ENCODE measurements at regions not wholly inside any gene's neighbourhood (a gene's known extent, or its start where the extent isn't known, plus 50 kb on each side); places are given as distances from the start of the nearest gene placed in this dataset.
"Not testable (repeated sequence)": the region's sequence is repeated elsewhere in the genome, so short reads cannot be mapped to it uniquely, and the experiment has no call there.

- DNase-seq, result not testable (repeated sequence)
Measured at GRCh38 chr16:21487956-21488355, 111.4 kb upstream of the METTL9 start.

GRCh38 chr16:21499046-21499445, 100.3 kb upstream of the METTL9 start:
- not testable (repeated sequence) for DNase-seq

- peak; percentile 71 for DNase-seq
Measured at GRCh38 chr16:21501223-21501868, 98.0 kb upstream of the METTL9 start.

- peak; percentile 96 for DNase-seq
Measured at GRCh38 chr16:21501869-21502667, 97.3 kb upstream of the METTL9 start.

- not testable (repeated sequence) for DNase-seq
Measured at GRCh38 chr16:21503574-21503920, 95.8 kb upstream of the METTL9 start.

GRCh38 chr16:21503941-21504832, 95.2 kb upstream of the METTL9 start:
- DNase-seq, result not testable (repeated sequence)

GRCh38 chr16:21505751-21506520, 93.4 kb upstream of the METTL9 start:
- not testable (repeated sequence) for DNase-seq

- not testable (repeated sequence) for DNase-seq
Measured at GRCh38 chr16:21506857-21507456, 92.4 kb upstream of the METTL9 start.

- DNase-seq, result not testable (repeated sequence)
Measured at GRCh38 chr16:21507631-21508305, 91.6 kb upstream of the METTL9 start.

GRCh38 chr16:21508661-21509436, 90.5 kb upstream of the METTL9 start:
- not testable (repeated sequence) for DNase-seq

- not testable (repeated sequence) for DNase-seq
Measured at GRCh38 chr16:21509437-21510086, 89.8 kb upstream of the METTL9 start.

- not testable (repeated sequence) for DNase-seq
Measured at GRCh38 chr16:21510869-21511255, 88.5 kb upstream of the METTL9 start.

GRCh38 chr16:21511315-21512210, 87.8 kb upstream of the METTL9 start:
- peak; percentile 85 for DNase-seq

GRCh38 chr16:21512280-21513192, 86.8 kb upstream of the METTL9 start:
- DNase-seq, result not testable (repeated sequence)

- not testable (repeated sequence) for DNase-seq
Measured at GRCh38 chr16:21513337-21513741, 86.0 kb upstream of the METTL9 start.

GRCh38 chr16:21513812-21514473, 85.4 kb upstream of the METTL9 start:
- not testable (repeated sequence) for DNase-seq

- not testable (repeated sequence) for DNase-seq
Measured at GRCh38 chr16:21514474-21514840, 84.9 kb upstream of the METTL9 start.

All from EL (cell line).